HUES6 (cell line): ENCODE measurements at regions not wholly inside any gene's neighbourhood (a gene's known extent, or its start where the extent isn't known, plus 50 kb on each side); places are given as distances from the start of the nearest gene placed in this dataset.

Experiments
- H3K27ac ChIP-seq: 2 replicates; pipeline ENCODE4 v1.7.0; 2013; ENCODE audit warnings: low read depth, mild to moderate bottlenecking, low read length, inconsistent platforms
- H3K27me3 ChIP-seq: 2 replicates; pipeline ENCODE4 v1.6.1; 2013; ENCODE audit warnings: low read length; ENCODE audit not compliant: control insufficient read depth, insufficient read depth
- H3K36me3 ChIP-seq: 2 replicates; pipeline ENCODE4 v1.6.1; 2013; ENCODE audit warnings: low read length; ENCODE audit not compliant: control insufficient read depth, insufficient read depth
- H3K4me1 ChIP-seq: 2 replicates; pipeline ENCODE4 v1.6.1; 2013; ENCODE audit warnings: low read length; ENCODE audit not compliant: control insufficient read depth, insufficient read depth
- H3K4me3 ChIP-seq: 2 replicates; pipeline ENCODE4 v1.5.1; 2013; ENCODE audit warnings: low read depth, low read length
- H3K9ac ChIP-seq: one replicate; pipeline ENCODE4 v1.6.1; 2013; ENCODE audit warnings: mild to moderate bottlenecking, low read length
- H3K9me3 ChIP-seq: 2 replicates; pipeline ENCODE4 v1.6.1; 2013; ENCODE audit warnings: low read depth, low read length; ENCODE audit not compliant: control insufficient read depth, insufficient read depth

DNA sequence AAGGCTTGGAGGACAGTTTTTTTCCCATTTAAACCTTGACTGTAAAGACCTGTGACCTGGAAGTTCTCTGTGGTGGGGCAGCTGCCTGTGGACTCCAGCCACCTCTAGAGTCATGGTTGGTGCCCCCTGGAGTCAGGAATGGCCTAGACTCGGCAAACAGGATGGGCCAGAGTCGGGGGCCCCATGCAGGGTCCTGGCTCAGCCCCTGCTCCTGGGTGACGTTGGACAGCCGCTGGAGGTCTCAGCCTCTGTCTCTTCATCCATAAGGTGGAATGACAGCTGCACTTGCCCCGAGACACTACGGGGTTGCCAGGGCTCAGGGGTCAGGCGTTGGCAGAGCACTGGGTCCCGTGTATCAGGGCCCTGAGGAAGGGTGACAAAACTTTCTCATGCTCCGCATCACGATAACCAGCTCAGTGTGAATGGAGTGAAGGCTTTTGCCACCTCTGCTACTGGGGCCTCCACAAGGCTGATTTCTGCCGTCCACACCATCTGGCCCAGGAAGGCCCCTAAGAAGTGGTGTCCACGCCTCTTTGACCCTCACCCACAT is 58.5 kb upstream of the TTC34 start:
- Histone ChIP-seq H3K36me3 (no peaks in the 10 kb centered on the region), H3K9me3 (no peaks in the 10 kb centered on the region; the same call in 1 of the 2 replicates), H3K27ac (no peak overlapping the region), H3K4me1 (no peaks in the 10 kb centered on the region), H3K27me3 (no peaks in the 10 kb centered on the region; the same call in 1 of the 2 replicates), H3K4me3 (no peak overlapping the region), H3K9ac (no peak overlapping the region)

DNA sequence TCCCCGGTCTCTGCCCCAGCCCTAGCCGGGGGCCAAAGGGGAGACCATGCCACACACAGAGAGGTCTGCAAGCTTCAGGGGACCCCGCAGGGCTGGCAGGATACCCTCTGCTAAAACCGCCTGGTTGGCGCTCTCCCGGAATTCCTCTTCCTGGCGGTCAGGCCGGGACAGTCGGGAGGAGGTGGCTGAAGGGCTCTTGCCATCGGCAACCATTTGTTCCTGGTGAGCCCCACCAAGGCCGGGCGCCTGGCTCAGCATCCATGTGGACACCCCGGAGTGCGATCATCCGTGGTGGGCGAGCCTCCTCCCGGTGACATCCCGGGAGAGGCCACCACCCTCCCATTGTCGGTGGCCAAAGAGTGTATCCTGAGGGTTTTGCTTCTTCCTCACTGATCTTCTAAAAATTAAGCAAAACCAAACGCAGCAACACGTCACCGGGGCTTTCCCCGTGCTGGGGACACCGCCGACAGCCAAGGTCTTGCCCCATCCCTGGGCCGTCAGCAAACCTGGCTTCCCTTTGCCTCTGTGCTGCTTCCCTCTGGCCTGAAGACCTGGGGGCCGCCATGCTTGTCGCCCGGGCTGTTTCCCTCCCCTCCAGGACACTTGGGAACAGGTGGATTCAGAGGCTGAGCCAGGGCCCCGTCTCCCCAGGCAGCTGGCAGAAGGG is 59.1 kb upstream of the TTC34 start:
- Histone ChIP-seq H3K27ac (no peak overlapping the region), H3K4me3 (no peak overlapping the region), H3K9ac (no peak overlapping the region), H3K9me3 (peaks cover 2% of the 10 kb centered on the region; the same call in 1 of the 2 replicates), H3K27me3 (no peaks in the 10 kb centered on the region; the same call in 1 of the 2 replicates), H3K36me3 (no peaks in the 10 kb centered on the region), H3K4me1 (no peaks in the 10 kb centered on the region)

DNA sequence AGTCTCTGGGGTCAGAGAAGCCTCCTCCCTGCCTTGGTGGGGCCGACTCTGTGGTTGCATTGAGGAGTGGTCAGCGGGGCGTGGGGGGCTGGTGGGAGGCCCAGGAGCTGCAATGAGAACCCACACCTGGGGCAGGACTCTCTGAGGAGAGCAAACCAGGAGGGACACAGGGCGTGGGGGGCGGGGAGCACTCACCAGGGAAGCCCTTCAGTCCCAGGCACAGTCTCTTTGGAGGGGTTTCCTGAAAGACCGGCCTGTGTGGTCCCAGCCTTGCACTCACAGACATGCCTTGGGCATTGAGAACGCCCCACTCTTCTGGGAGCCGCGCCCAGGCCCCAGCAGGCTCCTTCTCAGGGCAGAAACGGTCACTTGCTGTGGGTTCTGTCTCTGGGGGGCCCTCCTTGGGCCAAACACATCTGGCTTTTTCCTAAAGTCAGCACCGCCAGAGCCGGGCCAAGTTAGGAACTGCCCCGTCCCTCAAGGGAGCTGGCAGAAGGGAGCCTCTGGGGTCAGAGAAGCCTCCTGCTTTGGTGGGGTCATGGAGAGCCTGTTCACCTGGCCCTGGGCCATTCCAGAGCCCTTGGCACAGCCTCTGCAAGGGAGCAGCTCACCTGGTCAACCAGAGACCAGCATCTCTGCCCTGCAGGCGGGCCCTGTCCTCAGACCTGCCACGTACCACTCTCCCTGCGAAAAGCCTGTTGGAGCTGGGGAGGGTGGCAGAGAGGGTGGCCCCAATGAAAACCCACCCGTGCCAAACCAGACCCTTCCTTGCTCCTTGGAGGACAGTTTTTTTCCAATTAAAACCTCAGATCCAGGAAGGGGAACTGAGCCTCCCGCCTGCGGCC is 59.9 kb upstream of the TTC34 start:
- H3K36me3 ChIP-seq, result no peaks in the 10 kb centered on the region
- H3K9me3 ChIP-seq, result peaks cover 2% of the 10 kb centered on the region; the same call in 1 of the 2 replicates
- H3K9ac ChIP-seq, result no peak overlapping the region
- H3K27me3 ChIP-seq, result no peaks in the 10 kb centered on the region; the same call in 1 of the 2 replicates
- no peaks in the 10 kb centered on the region for H3K4me1 ChIP-seq
- no peak overlapping the region for H3K27ac ChIP-seq
- H3K4me3 ChIP-seq, result no peak overlapping the region

DNA sequence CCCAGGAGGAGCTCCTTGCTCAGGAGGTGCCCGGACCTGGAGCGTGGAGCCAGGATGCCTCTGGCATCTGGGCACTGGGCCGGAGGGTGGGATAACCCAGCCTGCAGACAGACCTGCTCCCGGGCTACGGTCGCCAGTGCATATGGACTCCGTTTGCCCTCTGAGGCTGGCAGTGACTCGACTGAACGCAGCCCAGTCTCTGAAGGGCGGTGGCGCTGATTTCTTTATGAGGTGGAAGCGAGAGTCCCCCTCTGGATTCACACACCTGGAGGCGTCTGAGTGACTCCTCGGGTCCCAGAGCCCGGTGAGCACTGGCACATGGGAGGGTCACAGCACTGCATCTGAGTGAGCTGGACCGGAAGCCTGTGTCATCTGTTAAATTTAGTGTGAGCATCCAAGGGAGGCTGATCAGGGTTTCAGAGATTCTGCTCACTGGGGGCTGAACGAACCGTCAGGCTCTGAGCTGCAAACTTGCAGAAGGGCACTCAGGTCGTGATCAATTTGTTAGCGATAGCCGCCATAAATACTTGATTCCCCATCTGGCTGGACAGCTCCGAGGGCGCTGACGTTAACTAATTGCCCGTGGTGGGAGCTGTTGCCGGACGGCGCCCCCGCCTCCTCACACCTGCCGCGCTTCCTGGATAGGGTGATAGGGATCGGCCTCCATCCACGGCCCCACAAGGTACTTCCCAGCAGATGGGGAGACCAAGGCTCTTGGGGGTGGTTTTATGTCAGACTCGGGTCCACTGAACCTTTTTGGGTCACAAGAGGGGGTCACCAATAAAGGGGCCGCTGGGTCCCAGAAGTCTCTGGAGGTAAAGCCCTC is 60.7 kb upstream of the TTC34 start:
- Histone ChIP-seq H3K9ac (no peak overlapping the region), H3K4me1 (no peaks in the 10 kb centered on the region), H3K4me3 (no peak overlapping the region), H3K36me3 (no peaks in the 10 kb centered on the region), H3K27me3 (no peaks in the 10 kb centered on the region; the same call in 1 of the 2 replicates), H3K9me3 (peaks cover 2% of the 10 kb centered on the region; the same call in 1 of the 2 replicates), H3K27ac (no peak overlapping the region)

DNA sequence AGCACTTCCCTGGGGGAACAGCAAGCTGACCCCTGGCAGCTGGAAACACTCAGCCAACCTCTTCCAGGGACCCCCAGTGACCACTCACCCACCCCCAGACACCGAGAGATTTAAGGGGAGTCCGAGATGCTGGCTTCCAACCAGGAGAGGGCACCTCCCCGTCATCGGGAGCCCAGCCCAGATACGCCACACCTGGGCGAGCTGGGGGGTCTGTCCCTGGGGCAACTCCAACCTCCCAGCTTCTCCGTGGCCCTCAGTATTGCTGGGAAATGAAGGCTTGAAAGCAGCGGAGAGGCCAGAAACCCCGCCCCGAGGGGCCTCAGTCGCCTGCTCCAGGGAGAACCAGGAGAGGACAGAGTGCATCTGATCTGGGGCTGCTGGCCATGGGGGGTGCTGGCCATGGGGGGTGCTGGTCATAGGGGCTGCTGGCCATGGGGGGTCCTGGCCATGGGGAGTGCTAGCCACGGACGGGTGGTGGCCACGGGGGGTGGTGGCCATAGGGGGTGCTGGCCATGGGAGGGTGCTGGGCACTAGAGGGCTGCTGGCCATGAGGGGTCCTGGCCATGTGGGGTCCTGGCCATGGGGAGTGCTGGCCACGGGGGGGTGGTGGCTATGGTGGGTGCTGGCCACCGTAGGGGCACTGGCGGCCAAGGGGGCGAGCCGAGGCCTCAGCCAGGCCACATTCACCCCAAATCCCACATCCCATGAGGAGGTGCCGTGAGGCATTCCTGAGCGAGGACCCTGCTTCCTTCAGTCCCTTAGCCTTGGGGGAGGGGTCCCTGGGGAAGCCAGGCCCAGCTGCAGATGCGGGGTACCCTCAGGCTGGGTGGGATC is 61.5 kb upstream of the TTC34 start:
- no peaks in the 10 kb centered on the region; the same call in 1 of the 2 replicates for H3K27me3 ChIP-seq
- H3K27ac ChIP-seq, result no peak overlapping the region

DNA sequence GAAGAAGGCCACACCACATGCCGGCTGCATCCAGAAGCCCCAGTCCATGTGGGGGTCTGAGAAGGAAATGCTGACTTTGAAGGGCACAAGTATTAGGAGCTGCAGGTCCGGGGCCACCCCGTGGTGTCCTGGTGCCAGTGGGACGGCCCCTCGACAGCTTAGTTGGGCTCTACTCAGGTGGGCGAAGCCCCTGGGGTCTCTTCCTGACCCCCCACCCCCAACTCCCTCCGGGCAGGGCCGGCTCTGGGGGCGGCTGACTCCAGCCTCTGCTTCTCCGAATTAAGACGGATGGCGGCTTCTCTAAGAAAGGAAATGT is 62.1 kb upstream of the TTC34 start:
- Histone ChIP-seq H3K9me3 (peaks cover 2% of the 10 kb centered on the region; the same call in 1 of the 2 replicates), H3K27me3 (no peaks in the 10 kb centered on the region; the same call in 1 of the 2 replicates), H3K27ac (no peak overlapping the region), H3K4me1 (no peaks in the 10 kb centered on the region), H3K9ac (no peak overlapping the region), H3K36me3 (no peaks in the 10 kb centered on the region), H3K4me3 (no peak overlapping the region)

More for the DNA sequence above, 61.5 kb upstream of the TTC34 start:
- Histone ChIP-seq H3K4me3 (no peak overlapping the region), H3K9me3 (peaks cover 2% of the 10 kb centered on the region; the same call in 1 of the 2 replicates), H3K36me3 (no peaks in the 10 kb centered on the region), H3K4me1 (no peaks in the 10 kb centered on the region), H3K9ac (no peak overlapping the region)

DNA sequence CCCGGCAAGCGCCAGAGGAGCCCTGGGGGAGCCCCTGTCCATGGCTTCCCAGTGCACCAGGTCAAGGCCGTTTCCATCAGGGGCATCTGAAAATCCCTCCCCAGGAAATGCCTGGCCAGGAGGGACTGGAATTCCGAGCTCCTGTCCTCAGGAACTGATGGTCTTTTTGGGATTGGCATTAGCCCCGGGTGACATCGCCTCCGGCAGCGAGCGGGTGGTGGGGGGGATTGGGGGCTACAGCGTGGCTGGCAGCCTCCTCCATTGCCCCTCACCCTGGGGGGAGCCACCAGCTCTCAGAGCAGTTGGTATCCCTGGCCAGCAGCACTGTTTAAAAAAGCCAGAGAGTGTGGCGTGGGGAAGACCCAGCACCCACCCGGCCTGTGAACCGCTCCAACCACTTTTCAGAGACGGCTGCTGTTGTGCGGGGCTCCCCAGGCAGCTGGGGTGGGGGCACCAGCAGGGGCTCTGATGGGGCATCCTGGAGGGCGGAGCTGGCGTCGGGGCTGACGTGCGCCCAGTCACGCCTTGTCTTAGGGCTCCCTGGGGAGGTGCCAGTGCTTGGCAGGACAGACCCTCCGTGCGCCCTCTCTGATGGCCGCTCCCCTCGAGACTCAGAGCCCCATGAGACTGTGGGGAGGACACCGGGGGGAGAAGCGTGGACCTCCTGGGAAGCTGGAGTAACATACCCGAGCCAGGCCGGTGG is 62.9 kb upstream of the TTC34 start:
- no peak overlapping the region for H3K9ac ChIP-seq
- H3K4me3 ChIP-seq, result no peak overlapping the region
- no peaks in the 10 kb centered on the region for H3K4me1 ChIP-seq
- no peaks in the 10 kb centered on the region for H3K36me3 ChIP-seq
- H3K27ac ChIP-seq, result no peak overlapping the region
- H3K27me3 ChIP-seq, result no peaks in the 10 kb centered on the region; the same call in 1 of the 2 replicates
- H3K9me3 ChIP-seq, result peaks cover 2% of the 10 kb centered on the region; the same call in 1 of the 2 replicates

DNA sequence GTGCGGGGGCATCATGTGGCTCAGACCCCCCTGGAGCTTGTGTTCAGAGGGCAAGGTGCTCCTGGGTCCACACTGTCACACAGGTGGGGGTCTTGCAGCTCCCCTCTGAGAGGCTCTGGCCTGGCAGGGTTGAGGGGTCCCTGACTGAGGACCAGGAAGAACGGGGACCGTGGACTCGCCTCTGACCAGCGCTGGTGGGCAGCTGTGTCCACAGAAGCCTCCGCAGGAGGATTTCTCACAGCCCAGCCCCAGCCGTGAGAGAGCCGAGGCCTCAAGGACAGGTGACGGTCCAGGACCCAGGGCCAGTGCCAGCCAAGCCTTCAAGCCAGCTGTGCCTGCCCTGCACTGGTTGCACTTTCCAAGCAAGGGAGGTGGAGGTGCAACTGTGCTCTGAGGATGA is 63.5 kb upstream of the TTC34 start:
- Histone ChIP-seq H3K36me3 (no peaks in the 10 kb centered on the region), H3K4me3 (no peak overlapping the region), H3K9ac (no peak overlapping the region), H3K9me3 (peaks cover 2% of the 10 kb centered on the region; the same call in 1 of the 2 replicates), H3K27me3 (no peaks in the 10 kb centered on the region; the same call in 1 of the 2 replicates), H3K4me1 (no peaks in the 10 kb centered on the region), H3K27ac (no peak overlapping the region)

DNA sequence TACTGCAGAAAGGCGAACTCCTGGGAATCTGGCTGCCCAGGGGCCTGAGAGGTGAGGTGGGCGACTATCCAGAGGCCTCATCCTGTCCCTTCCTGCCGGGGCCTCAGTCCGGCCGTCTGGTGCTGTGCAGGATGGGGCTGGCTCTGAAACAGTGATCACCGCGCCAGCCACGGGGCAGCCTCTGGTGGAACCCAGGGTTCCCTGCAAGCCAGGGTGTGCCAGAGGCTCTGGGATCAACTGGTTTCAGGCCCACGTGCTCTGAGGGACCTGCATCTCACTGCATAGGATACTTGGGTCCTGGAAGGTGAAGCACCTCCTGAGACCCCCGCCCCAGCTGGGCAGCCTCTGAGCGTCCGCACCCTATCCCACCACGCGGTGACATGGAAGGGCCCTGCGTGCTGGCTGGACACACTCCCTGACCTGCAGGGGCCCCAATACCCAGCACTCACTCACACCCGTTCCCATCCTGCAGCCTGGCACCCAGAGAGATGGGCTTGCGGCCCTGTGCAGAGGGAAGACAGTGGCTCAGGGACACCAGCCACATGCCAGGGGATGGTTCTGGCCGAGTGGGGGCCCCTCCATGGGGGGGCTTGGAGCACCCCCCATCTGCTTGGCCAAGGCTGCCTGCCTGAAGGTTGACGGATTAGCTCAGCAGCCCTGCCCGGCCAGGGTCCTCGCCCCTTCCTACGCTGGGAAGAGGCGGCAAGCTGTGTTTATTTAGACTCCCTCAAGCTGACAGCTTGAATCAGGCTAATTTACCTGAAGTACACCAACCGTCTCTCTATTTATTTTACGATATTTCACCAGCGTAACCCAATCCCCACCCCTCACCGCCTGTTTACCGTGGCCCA is 64.3 kb upstream of the TTC34 start:
- Histone ChIP-seq H3K27me3 (no peaks in the 10 kb centered on the region; the same call in 1 of the 2 replicates), H3K4me1 (no peaks in the 10 kb centered on the region), H3K36me3 (no peaks in the 10 kb centered on the region), H3K4me3 (no peak overlapping the region), H3K9ac (no peak overlapping the region), H3K9me3 (peaks cover 8% of the 10 kb centered on the region), H3K27ac (no peak overlapping the region)
